NCI-H2196 (cell line): ENCODE measurements at regions not wholly inside any gene's neighbourhood (a gene's known extent, or its start where the extent isn't known, plus 50 kb on each side); places are given as distances from the start of the nearest gene placed in this dataset.

Source experiments
- DNase-seq: peaks from one replicate; lab custom pipeline; 2025; ENCODE audit not compliant: unreplicated experiment; lab: John Stamatoyannopoulos, UW

DNA sequence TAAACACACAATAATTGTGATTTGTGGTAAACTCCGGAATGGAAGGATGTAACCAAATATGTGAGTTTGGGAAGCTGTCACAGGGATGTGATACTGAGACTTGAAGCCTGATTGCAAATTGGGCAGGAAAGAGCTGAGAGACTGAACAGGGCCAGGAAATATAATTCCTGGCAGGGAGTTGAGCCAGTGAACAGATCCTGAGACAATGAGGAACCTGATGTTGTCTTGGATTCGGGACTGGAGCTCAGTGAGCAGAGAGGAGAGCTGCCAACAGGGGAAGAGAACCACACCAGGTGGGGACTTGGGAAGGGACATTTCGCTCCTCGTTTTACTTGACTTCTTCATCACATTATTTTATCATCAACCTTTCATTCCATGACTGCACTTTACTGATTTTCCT is 386.0 kb downstream of the TLL1 start:
- no peak for DNase-seq

DNA sequence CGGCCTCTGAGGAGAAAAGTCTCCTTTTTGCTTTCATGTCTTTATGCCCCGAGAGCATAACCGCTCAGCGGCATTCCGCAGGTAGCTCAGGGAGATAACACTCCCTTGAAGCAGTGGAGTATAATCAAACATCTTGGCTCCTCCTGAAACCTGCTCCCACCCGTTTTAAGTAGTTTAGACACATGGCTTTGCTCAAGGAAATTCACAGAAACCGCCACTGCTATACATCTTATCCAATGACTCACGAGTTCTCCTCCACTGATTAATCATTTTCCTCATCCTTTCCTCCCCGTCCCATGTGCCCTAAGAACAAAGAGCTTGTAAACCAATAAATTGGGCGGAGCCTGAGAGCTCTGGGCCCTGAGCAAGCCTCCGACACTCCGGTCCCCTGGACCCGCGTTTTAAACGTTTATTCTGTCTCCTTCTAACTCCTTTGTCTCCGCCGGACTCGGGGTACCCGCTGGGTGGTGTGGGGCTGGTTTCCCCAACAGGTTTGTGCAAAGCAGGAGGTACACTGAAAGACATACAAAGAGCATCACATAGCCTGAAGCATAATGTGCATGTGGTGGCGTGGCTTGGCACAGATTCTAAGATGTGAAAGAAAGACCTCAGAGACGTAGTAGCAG is 401.2 kb downstream of the TLL1 start:
- no peak for DNase-seq

DNA sequence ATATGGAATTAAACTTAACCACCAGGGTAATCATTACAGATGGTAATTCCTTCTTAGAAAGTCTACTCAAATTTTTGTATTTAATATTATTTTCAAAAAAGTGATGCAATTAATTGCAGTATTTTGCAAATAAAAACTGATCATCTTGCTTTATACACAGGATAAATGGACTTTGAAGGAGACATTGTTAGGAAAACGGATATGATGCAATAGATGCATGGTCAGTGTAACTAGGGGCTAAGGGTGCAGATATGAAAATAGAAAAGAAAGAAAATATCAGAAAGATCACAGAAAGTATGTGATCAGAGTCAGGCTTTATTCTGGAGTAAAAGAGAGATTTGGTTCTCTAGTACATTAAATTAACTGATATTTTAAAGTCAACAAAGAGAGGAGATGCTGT is 401.7 kb downstream of the TLL1 start:
- no peak for DNase-seq

DNA sequence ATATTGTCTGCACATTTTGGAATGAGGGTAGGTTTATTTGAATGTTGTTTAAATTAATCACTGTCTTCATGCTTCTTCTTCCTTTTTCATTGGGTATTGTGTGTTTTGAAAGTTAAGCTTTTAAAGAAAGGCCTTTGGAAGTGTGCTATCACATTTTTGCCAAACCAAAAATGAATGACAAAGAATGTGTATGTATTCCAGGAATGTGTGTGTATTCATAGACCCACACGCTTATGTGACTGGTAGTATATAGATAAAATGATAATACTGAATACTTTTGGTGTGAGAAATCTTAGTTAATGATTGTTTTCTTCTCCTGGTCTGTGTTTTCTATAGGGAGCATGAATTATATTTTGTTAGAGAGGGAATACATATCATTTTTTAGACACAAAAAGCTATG is 404.4 kb downstream of the TLL1 start:
- no peak for DNase-seq

DNA sequence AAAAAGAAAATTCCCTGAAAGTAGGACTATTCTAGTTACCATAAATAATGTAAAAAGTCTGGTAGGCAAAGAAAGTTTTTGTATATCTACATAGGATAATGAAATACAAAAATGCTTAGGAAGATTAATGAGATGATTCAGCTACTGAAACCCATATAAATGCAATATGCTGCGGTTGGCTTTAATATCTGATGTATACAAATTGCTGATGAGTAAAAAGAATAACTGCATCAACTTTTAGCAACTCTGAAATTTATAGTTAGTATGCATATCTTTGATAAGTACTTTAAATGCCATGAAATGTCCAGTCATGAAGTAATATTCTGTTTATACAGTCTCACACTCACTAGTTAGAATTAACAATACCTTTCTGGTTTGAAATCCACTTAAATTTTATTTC is 404.8 kb downstream of the TLL1 start:
- no peak for DNase-seq

DNA sequence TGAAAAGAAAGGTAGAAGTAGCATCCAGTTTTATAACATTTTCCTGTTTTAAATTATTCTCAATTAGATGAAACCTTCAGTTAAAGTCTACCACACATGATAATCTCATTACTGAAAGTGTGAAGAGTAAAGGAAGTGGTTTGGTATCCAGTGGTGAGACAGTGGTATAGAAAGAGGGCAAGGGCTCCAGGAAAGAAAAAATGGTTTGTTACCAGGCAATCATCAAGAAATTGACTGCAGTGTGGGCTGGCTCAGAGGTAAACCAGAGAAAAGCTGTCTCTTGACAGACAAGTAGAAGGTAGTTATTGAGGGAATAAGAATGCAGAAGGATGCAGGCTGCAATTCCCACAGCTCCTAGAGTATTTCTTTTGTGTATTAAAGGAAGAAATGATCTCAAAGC is 406.2 kb downstream of the TLL1 start:
- DNase-seq = no peak

DNA sequence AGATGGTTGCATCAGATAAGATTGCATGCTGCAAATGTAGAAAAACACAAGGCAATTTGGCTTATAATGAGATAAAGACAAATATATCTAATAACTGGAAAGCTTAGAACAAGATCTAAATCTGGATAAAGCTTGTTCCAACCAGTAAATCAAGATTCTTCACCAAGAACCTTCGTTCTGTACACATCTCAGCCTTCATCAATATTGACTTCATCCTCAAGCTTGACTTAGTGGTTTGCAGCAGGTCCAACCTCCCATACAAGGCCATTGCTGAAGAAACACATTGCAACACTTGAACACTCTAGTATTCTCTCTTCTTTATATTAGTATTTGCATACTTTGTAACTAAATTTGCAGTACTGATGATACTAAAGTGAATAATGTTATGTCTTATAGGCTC is 407.6 kb downstream of the TLL1 start:
- DNase-seq = no peak

DNA sequence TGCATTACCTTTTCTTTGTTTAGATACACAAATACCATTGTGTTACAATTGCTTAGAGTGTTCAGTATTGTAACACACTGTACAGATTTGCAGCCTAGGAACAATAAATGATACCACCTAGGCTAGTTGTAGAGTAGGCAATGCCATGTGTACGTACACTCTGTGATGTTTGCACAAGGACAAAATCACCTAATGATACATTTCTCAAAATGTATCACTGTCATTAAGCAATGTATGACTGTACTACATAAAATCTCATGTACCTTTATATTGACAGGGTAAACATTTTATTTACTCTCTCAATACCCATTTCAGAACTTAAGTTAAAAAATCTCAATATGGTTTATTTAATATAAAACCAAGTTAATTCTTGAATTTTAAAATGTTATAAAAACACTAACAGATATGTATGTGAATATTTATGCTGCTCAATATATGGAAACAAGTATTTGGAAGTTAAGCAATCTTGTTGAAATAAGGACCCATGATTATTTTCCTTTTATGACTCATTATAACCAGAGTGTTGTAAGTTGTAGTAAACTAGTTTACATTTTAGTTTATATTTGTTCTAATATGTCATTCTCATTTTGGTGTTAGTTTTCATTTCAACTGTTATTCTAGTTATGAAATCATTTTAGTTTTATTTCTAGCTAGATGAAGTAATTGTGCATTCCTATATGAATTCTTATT is 409.2 kb downstream of the TLL1 start:
- DNase-seq = no peak

DNA sequence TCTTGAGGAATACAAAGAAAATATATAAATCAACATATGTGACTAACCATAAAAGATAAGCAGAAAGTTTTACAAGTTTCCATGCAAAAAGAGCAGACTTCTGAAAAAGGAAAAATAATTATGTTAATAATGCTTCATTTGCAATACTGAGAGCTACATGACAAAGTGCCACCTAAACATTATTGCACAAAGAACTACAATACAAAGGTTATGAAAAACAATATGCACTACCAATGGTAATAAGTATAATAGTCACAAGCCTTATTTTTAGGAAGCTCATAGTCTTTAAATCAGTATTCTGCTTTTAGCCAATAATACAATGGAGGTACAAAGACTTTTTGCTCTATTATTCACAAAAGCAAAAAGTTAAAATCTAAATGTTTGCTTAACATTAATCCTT is 411.2 kb downstream of the TLL1 start:
- DNase-seq = no peak

DNA sequence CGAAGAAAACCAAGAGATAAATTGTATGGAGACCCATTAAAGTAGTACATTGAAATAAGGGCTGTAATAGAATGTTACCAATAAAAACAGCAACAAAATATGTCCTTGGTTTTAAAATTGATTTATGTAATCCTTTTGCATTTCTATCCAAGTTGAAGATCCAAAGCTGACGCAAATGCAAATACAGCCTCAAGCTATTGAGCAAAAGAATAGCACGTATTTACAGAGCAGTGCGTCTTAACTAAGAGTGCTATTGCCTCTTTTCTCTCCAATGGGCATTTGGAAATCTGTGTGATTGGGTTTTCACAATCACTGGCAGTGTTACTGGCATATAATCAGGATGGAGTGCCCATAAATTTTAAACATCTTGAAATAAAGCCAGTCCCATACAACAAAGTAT is 417.4 kb downstream of the TLL1 start:
- DNase-seq = no peak

DNA sequence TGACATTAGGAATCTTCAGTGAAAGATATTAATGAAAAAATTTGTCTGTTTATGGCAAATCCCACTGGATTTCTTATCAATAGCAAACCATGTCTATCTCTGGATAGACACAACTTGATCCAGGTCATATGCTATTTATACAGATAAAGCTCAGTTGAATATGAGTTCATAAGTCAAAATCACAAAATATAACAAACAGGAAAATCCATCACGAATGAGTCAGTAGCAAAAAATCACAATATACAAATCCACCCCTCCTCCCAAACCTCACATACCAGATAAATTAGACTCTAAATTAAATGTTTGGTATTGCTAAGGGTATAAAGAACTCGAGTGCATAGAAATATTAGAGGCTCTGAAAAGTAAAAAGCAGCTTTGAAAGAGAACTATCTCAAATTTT is 420.5 kb downstream of the TLL1 start:
- DNase-seq = no peak

DNA sequence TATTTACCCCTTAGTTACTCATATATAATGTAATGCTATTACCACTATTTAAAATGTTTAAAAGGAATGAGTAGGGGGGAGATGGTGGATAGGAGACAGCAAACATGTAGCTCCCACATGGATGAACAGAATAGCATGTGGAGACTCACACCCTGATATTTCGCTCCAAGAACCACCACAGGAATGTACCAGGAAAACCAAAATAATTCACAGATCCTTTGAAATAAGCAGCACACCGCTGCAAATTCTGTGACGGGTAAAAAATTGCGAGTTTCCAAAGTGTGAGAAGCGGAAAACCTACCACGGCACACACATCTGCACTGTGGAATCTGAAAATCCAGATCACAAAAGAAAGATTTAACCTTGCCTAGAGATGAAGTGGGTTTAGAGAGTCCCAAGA is 428.2 kb downstream of the TLL1 start:
- DNase-seq = no peak

DNA sequence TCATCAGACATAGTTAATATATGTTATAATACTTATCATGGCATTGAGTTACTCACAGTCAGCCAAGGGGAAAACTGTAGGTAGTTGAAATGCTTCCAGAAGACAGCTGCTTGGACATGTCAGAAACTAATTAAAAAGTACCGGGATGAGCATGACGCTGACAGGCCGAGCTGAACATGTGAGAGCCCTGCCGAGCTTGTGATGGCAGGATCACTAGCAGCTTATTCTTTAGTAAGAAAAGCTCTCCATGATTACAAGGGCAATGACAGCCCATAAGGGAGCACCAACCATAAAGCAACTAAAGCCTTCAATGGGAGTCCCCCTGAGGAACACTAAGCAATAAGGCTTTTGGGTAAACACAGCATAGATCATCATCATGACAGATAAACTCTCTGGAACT is 435.6 kb downstream of the TLL1 start:
- no peak for DNase-seq

DNA sequence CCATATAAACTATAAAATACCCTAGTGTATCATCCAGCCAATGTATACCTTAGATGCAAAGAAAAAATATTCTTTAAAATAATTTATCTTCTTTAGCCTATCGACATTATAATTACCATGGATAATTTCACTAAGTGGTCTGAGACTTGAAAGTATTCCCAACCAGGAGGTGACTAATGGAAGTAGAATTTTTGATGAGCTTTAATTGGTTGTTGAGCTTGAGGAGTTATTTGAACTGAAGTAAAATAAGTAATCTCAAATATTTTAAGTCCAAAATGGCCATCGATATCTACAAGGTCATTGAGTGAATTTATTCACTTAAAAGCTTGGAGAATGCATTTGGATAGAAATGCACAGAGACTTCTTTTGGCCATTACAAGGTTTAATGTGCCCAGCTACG is 436.2 kb downstream of the TLL1 start:
- DNase-seq = no peak

DNA sequence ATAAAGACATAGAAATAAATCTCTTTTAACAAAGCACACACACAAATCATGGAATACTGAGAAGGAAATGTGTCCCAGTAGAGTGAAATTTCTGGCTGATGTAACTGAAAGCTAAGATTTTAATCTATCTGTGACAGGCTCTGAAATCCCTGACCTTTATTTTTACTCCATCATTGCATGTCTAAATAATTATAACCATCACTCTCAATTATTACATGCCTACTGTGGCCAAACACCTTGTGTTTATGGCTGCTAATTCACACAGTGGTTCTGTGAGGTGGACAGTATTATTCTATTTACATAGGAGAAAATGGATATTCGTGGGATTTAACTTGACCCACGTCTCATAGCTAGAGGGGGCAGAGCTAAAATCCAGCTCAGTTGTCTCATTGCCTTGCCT is 438.1 kb downstream of the TLL1 start:
- no peak for DNase-seq

DNA sequence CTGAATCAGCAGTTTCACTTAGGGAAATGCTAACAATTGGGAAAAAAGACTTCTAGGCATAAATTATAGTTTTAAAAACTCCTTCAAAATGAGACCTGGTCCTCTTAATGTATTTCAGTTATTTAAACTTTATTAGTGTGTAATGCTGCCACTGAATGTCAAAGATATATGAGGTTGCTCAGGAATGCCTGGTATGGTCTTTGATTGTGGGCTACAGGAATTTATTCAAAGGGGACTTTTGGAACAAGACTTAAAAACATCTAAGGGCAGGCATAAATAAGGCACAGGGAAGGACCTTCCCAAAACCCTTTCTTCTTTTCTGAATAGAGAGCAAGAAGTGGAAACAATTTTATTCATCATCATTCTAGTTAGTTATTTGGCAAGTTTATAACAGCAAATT is 439.1 kb downstream of the TLL1 start:
- no peak for DNase-seq

DNA sequence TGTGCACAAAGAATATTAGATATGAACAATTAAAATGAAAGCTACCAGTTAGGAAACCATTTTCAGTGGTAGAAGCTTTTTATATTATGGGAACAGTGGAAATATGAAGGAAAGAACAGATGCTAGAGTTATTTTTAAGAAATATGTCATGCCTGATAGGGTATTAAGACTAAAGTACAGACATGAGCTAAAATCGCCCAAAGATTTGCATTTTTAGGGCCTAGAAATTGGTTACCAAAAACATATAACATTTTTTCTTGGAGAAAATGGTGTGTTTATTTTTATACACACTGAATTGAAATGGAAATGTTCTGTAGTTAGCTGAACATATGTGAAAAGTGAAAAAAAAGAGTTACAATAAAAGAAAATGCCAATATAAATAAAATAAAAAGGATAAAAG is 441.9 kb downstream of the TLL1 start:
- DNase-seq = no peak

DNA sequence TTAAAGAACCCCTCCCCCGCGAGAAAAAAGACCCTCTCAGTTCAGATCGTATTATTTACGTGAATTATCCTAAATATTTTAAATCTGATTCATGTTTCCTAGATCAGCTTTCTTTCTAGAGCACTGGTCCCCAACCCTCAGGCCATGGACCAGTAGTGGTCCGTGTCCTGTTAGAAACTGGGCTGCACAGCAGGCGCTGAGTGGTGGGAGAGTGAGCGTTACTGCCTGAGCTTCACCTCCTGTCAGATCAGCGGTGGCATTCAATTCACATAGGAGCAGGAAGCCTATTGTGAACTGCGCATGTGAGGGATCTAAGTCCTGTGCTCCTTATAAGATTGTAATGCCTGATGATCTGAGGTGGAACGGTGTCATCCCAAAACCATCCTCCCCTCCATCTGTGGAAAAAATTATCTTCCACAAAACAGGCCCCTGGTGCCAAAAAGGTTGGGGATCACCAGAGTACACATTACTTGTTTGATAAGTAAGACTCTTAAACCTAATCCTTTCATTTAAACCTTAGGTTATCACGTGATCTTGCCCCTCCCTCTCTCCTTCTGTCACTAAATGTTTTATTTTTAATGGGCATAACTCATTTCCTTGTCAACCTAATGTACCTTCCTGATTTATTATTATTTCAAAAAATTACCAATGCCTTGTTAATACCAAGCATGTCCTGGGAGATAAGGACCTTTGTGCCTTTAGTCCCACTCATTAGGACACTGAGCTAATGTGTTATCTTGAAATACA is 442.9 kb downstream of the TLL1 start:
- DNase-seq = no peak

DNA sequence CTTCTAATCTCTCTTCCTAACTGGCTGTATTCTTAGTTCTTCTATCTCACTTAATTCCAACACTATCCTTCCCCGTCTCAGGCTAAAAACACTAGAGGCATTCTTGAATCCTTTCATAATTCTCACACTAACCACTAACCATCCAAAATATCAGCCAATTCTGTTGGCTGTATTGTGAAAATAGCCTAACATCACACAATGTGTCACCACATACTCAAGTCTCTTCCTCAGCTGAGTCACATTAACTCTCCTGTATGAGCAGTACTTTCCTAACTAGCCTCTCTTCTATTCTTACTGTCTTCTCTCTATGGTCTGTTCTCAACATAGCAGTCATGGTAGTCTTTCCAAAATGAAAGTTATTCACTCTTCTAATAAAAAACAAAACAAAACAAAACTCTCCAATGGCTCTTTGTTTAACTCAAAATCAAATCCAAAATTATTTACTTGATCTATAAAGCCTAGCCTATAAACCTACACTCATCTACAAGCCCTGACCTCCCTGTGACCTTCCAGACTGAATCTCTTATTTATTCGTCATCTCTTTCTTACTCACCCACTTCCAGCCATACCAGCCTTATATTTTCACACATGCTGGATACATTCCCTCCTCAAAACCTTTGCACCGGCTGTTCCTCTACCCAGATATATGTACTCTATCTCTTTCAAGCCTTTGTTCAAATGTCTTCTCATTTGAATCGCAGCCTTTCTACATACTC is 445.9 kb downstream of the TLL1 start:
- DNase-seq = no peak

DNA sequence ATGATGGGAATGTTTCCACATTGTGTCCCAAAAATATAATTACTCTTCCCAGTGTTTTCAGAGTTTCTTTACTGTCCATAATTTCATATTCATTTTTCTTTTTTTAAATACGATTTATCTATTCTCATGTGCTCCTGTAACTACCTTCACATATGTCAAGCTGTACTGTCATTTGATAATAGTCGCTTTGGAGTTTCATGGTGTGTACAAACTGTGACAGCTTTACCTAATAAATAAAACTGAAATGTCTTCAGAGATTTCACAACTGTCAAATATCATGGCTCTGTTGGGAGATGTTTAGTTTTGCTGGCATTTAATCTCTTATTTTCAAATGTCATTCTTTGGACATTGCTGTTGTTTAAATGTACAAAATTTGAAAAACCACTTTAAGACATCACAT is 450.2 kb downstream of the TLL1 start:
- DNase-seq = no peak

DNA sequence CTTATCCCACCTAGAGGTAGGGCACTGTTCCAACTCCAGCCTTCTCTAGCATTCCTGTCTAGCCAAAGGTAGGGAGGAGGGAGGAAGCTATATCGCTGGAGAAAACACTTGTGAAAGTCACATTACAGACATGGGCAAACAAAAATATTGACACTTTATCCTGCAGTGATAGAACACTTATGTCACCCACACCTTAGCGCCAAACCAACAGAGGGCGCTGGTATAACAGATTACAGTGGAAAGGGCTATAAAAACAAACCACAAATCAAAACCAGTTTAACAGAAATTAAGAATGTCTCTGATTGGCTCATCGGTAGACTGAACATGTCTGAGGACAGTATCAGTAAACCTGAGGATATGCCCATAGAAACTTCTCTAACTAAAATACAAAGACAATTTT is 451.3 kb downstream of the TLL1 start:
- no peak for DNase-seq
